ENCODE measurements at regions not wholly inside any gene's neighbourhood (a gene's known extent, or its start where the extent isn't known, plus 50 kb on each side); places are given as distances from the start of the nearest gene placed in this dataset.
A peak's percentile ranks its signal among the peaks of the same experiment; 100 is the strongest.

- CTCF ChIA-PET, result no interaction called here
- TF ChIP-seq, protein P1, sequence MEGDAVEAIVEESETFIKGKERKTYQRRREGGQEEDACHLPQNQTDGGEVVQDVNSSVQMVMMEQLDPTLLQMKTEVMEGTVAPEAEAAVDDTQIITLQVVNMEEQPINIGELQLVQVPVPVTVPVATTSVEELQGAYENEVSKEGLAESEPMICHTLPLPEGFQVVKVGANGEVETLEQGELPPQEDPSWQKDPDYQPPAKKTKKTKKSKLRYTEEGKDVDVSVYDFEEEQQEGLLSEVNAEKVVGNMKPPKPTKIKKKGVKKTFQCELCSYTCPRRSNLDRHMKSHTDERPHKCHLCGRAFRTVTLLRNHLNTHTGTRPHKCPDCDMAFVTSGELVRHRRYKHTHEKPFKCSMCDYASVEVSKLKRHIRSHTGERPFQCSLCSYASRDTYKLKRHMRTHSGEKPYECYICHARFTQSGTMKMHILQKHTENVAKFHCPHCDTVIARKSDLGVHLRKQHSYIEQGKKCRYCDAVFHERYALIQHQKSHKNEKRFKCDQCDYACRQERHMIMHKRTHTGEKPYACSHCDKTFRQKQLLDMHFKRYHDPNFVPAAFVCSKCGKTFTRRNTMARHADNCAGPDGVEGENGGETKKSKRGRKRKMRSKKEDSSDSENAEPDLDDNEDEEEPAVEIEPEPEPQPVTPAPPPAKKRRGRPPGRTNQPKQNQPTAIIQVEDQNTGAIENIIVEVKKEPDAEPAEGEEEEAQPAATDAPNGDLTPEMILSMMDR (conservative IDR thresholded peaks at IDR 0.05; ENCODE audit: low read depth, low read length), result no peak
- TF ChIP-seq EZH2 (IDR thresholded peaks at IDR 0.05; ENCODE audit: borderline replicate concordance, low read depth, low read length, poor library complexity, severe bottlenecking), result no peak
- H3K36me3 ChIP-seq (ENCODE audit: insufficient read depth, low read length, poor library complexity, severe bottlenecking), result no peaks in the 10 kb centered on the region
- POLR2A ChIA-PET (ENCODE audit: low non-redundant PET), result no interaction called here
- DNase-seq (ENCODE audit: low spot score), result no peak
- no peaks in the 10 kb centered on the region for H3K27me3 ChIP-seq (replicated peaks; ENCODE audit: insufficient read depth, low read depth, low read length, poor library complexity)
- no TSS peak for BruUV-seq (replicated peaks)
- H3K4me3 ChIP-seq (ENCODE audit: low read depth, low read length, poor library complexity, severe bottlenecking), result no peak overlapping the region
- no peaks in the 10 kb centered on the region for H3K4me1 ChIP-seq (ENCODE audit: insufficient read depth, low read length, poor library complexity, severe bottlenecking)
- no peaks in the 10 kb centered on the region for H3K9me3 ChIP-seq (ENCODE audit: low read depth, low read length, poor library complexity, severe bottlenecking)
- H3K27ac ChIP-seq (ENCODE audit: low read depth, low read length, poor library complexity, severe bottlenecking), result no peak overlapping the region
- intact Hi-C loops (cut with micrococcal nuclease; ENCODE audit: unreplicated experiment), result no loop called here
Observed at GRCh38 chr4:179196511-179196910, 1754.3 kb upstream of the AGA start.

- Histone ChIP-seq H3K4me3 (ENCODE audit: low read depth, low read length, poor library complexity, severe bottlenecking) (no peak overlapping the region), H3K27ac (ENCODE audit: low read depth, low read length, poor library complexity, severe bottlenecking) (no peak overlapping the region), H3K36me3 (ENCODE audit: insufficient read depth, low read length, poor library complexity, severe bottlenecking) (no peaks in the 10 kb centered on the region), H3K9me3 (ENCODE audit: low read depth, low read length, poor library complexity, severe bottlenecking) (no peaks in the 10 kb centered on the region), H3K4me1 (ENCODE audit: insufficient read depth, low read length, poor library complexity, severe bottlenecking) (no peaks in the 10 kb centered on the region), H3K27me3 (replicated peaks; ENCODE audit: insufficient read depth, low read depth, low read length, poor library complexity) (no peaks in the 10 kb centered on the region)
- no peak for DNase-seq (ENCODE audit: low spot score)
- ChIA-PET CTCF (no interaction called here), POLR2A (ENCODE audit: low non-redundant PET) (no interaction called here)
- intact Hi-C loops (cut with micrococcal nuclease; ENCODE audit: unreplicated experiment), result no loop called here
- no TSS peak for BruUV-seq (replicated peaks)
- TF ChIP-seq, protein P1 (conservative IDR thresholded peaks at IDR 0.05; ENCODE audit: low read depth, low read length), result no peak
- TF ChIP-seq EZH2 (IDR thresholded peaks at IDR 0.05; ENCODE audit: borderline replicate concordance, low read depth, low read length, poor library complexity, severe bottlenecking), result no peak
Observed at GRCh38 chr4:179200681-179201080, 1758.4 kb upstream of the AGA start.

DNA sequence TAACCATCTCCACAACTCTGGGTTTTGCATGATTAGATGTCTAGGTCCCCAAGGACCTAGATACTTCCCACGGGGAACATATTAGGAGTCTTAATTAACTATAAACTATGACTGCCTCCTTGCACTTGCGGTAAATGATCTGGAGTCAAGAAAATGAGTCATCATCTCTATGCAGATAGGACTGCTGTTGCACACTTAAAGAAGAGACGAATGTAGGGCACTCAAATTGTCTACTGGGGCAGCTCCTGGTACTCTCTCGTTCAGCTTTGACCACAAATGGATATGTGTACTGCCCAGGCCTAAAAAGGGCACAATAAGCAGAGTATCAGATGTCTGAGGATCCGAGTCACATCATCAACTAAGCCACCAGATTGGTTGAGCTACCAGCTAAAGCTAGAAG lies 1783.4 kb upstream of the AGA start:
- DNase-seq (ENCODE audit: low spot score), result peak; percentile 2
- intact Hi-C loops (cut with micrococcal nuclease; ENCODE audit: unreplicated experiment), result no loop called here
- BruUV-seq (replicated peaks), result no TSS peak
- Histone ChIP-seq H3K36me3 (ENCODE audit: insufficient read depth, low read length, poor library complexity, severe bottlenecking) (no peaks in the 10 kb centered on the region), H3K9me3 (ENCODE audit: low read depth, low read length, poor library complexity, severe bottlenecking) (no peaks in the 10 kb centered on the region), H3K27ac (ENCODE audit: low read depth, low read length, poor library complexity, severe bottlenecking) (no peak overlapping the region), H3K4me3 (ENCODE audit: low read depth, low read length, poor library complexity, severe bottlenecking) (no peak overlapping the region), H3K27me3 (replicated peaks; ENCODE audit: insufficient read depth, low read depth, low read length, poor library complexity) (no peaks in the 10 kb centered on the region), H3K4me1 (ENCODE audit: insufficient read depth, low read length, poor library complexity, severe bottlenecking) (no peaks in the 10 kb centered on the region)
- ChIA-PET CTCF (no interaction called here), POLR2A (ENCODE audit: low non-redundant PET) (no interaction called here)
- TF ChIP-seq, protein P1 (conservative IDR thresholded peaks at IDR 0.05; ENCODE audit: low read depth, low read length), result no peak
- no peak for TF ChIP-seq EZH2 (IDR thresholded peaks at IDR 0.05; ENCODE audit: borderline replicate concordance, low read depth, low read length, poor library complexity, severe bottlenecking)
